T-cell (primary cell): ENCODE measurements at regions not wholly inside any gene's neighbourhood (a gene's known extent, or its start where the extent isn't known, plus 50 kb on each side); places are given as distances from the start of the nearest gene placed in this dataset.

Source experiments
- ATAC-seq, 4 experiments: fragments of 200-7000 bp in 3 of 4; fragments of 150-1000 bp in 1 of 4; cut with Tn5 transposase; replicated peaks in 1 of 4; 1 replicate in 3 of 4; 2 replicates in 1 of 4; pipeline ENCODE4 v1.10.0; 2021; ENCODE audit warnings: moderate library complexity in 3 of 4, mild to moderate bottlenecking in 2 of 4, moderate number of reproducible peaks in 1 of 4
- CTCF ChIA-PET, 2 donors: fragments of 300-600 bp; sonication (Branson Sonifier 250); formaldehyde crosslinking; loops; one replicate each; lab custom pipeline; 2022; ENCODE audit warnings: antibody characterized with exemption in 2 of 2; lab: Charles Lee
- POLR2A ChIA-PET, 2 donors: fragments of 300-600 bp; sonication (Branson Sonifier 250); formaldehyde crosslinking; loops; one replicate each; lab custom pipeline; 2022; ENCODE audit warnings: antibody characterized with exemption in 2 of 2; lab: Charles Lee
- DNase-seq, 35 experiments: peaks; one replicate each; pipeline versions ENCODE4 v3.0.0 to v3.0.0-alpha.2; 2013 to 2023
- H3K27ac ChIP-seq: one replicate; pipeline ENCODE4 v1.5.1; 2013; ENCODE audit warnings: low read length
- H3K27me3 ChIP-seq, 2 experiments: replicated peaks in 1 of 2; 1 replicate in 1 of 2; 2 replicates in 1 of 2; pipeline versions ENCODE4 v1.6.1 to v1.7.0; 2013; ENCODE audit warnings: low read length in 1 of 2, mixed read lengths in 1 of 2; ENCODE audit not compliant: control insufficient read depth in 2 of 2, insufficient read depth in 2 of 2; ENCODE audit errors: extremely low read depth in 1 of 2
- H3K36me3 ChIP-seq, 2 donors: 1 replicate in 1 of 2; 2 replicates in 1 of 2; pipeline versions ENCODE4 v1.6.1 to v1.7.0; 2013; ENCODE audit warnings: low read length in 1 of 2; ENCODE audit not compliant: control insufficient read depth in 2 of 2, insufficient read depth in 1 of 2; ENCODE audit errors: extremely low read depth in 1 of 2
- H3K4me1 ChIP-seq, 2 experiments: 1 replicate in 1 of 2; 2 replicates in 1 of 2; pipeline versions ENCODE4 v1.6.1 to v1.7.0; 2013; ENCODE audit warnings: low read length in 2 of 2, mixed read lengths in 1 of 2; ENCODE audit not compliant: insufficient read depth in 2 of 2, control insufficient read depth in 1 of 2; ENCODE audit errors: extremely low read depth in 1 of 2
- H3K4me3 ChIP-seq, 2 donors: 1 replicate in 1 of 2; 2 replicates in 1 of 2; pipeline versions ENCODE4 v1.5.1 to v1.7.0; 2013; ENCODE audit warnings: mild to moderate bottlenecking in 2 of 2, low read length in 1 of 2, moderate library complexity in 1 of 2; ENCODE audit not compliant: control insufficient read depth in 1 of 2; ENCODE audit errors: extremely low read depth in 1 of 2
- H3K9me3 ChIP-seq: 2 replicates; pipeline ENCODE4 v1.7.0; 2013
- H3K27ac Mint-ChIP-seq, 2 donors: one replicate each; pipeline ENCODE4 v1.8.0; 2020 to 2021; ENCODE audit warnings: mild to moderate bottlenecking in 2 of 2, mixed read lengths in 2 of 2
- H3K27me3 Mint-ChIP-seq, 2 donors: one replicate each; pipeline ENCODE4 v1.8.0; 2021 to 2022; ENCODE audit warnings: mixed read lengths in 2 of 2
- H3K36me3 Mint-ChIP-seq: one replicate; pipeline ENCODE4 v1.8.0; 2021; ENCODE audit warnings: mixed read lengths
- H3K4me1 Mint-ChIP-seq, 3 donors: one replicate each; pipeline ENCODE4 v1.8.0; 2020 to 2022; ENCODE audit warnings: mixed read lengths in 3 of 3, mild to moderate bottlenecking in 1 of 3
- H3K4me3 Mint-ChIP-seq, 3 donors: one replicate each; pipeline ENCODE4 v1.8.0; 2020 to 2022; ENCODE audit warnings: mild to moderate bottlenecking in 3 of 3, mixed read lengths in 3 of 3, moderate library complexity in 3 of 3
- H3K9me3 Mint-ChIP-seq, 3 donors: one replicate each; pipeline ENCODE4 v1.8.0; 2020 to 2022; ENCODE audit warnings: mixed read lengths in 3 of 3
- WGBS: methylation state at CpG from one replicate; pipeline ENCODE4 v1.1.5; 2013; ENCODE audit warnings: missing lambda C conversion rate; ENCODE audit not compliant: insufficient coverage; 5-methylcytosine and 5-hydroxymethylcytosine counted together

DNA sequence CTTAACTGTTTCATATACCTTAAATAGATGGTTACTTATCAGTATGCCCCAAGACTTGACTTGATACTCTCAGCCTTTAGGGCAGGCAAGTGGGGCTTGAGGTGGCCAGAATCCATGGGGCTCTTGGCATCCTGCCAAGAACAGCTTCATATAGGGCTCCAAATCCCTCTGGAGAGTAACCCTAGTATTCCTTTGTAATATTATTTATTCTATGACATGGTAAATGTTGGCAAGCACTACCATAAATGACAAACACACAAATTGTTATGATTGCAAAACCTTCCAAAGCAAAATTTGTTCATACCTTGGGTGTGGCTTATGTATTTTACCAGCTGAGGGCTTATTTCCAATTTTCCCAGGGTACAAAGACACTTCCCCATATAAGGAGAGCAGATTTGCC, 257.4 kb upstream of the TRPC7 start:
- no peak for DNase-seq
- H3K4me1 Mint-ChIP-seq = no peaks in the 10 kb centered on the region
- Histone ChIP-seq H3K36me3 (no peaks in the 10 kb centered on the region), H3K4me3 (no peak overlapping the region), H3K9me3 (no peaks in the 10 kb centered on the region), H3K27ac (no peak overlapping the region), H3K4me1 (no peaks in the 10 kb centered on the region), H3K27me3 (no peaks in the 10 kb centered on the region)
- H3K27ac Mint-ChIP-seq = no peak overlapping the region
- CTCF ChIA-PET = no interaction called here
- no peak for ATAC-seq
- H3K36me3 Mint-ChIP-seq = no peaks in the 10 kb centered on the region
- H3K4me3 Mint-ChIP-seq = no peak overlapping the region
- peaks cover 0 to 2% (median 0%) of the 10 kb centered on the region in 3 donors for H3K9me3 Mint-ChIP-seq
- POLR2A ChIA-PET = no interaction called here
- no peaks in the 10 kb centered on the region for H3K27me3 Mint-ChIP-seq

DNA sequence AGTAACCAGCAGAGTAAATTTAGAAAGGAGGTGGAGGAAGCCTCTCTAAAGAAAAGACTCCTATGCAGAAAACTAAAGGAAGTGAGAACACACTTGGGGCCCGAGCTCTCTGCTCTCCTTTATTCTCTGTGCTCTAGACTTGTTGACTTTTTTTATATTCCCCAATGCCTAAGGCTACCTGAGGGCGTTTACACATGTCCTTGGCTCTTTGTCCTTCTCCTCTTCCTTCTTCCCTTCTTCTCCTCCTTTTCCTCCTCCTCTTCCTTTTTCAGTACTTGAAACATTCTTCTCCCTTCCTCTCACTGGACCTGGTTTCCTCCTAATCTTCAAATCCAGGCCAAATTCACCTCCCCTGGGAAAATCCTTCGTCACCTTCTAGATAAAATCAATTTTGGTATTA, 256.4 kb upstream of the TRPC7 start:
- CTCF ChIA-PET = no interaction called here
- Histone ChIP-seq H3K9me3 (no peaks in the 10 kb centered on the region), H3K27me3 (no peaks in the 10 kb centered on the region), H3K4me1 (no peaks in the 10 kb centered on the region), H3K36me3 (no peaks in the 10 kb centered on the region), H3K4me3 (no peak overlapping the region), H3K27ac (no peak overlapping the region)
- DNase-seq (no peak), ATAC-seq (no peak)
- Mint-ChIP-seq H3K9me3 (no peaks in the 10 kb centered on the region), H3K27ac (no peak overlapping the region), H3K4me3 (no peak overlapping the region), H3K36me3 (no peaks in the 10 kb centered on the region), H3K27me3 (no peaks in the 10 kb centered on the region), H3K4me1 (no peaks in the 10 kb centered on the region)
- 21% methylated on average over 2 of the region's 3 CpGs for WGBS
- POLR2A ChIA-PET = no interaction called here

DNA sequence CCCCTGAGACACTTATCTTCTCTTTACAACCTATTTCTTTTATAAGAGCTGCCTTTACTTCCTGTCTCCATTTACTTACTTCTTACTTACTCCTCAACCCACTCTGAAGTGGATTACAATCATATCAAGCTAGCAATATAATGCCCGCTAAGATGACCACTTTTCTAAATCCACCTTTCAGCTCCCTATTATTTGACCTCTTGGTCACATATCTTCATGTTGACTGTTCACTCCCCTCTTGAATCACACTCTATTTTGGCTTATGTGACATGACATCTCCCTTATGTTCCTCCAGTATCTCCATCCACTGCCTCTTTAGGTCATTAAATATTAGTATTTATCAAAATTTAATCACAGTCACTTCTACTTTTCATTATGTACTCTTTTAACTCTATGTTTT, 255.3 kb upstream of the TRPC7 start:
- no peaks in the 10 kb centered on the region for H3K36me3 Mint-ChIP-seq
- ChIA-PET POLR2A (no interaction called here), CTCF (no interaction called here)
- Histone ChIP-seq H3K4me3 (no peak overlapping the region), H3K36me3 (no peaks in the 10 kb centered on the region), H3K9me3 (no peaks in the 10 kb centered on the region), H3K4me1 (no peaks in the 10 kb centered on the region), H3K27ac (no peak overlapping the region), H3K27me3 (no peaks in the 10 kb centered on the region)
- H3K27me3 Mint-ChIP-seq = no peaks in the 10 kb centered on the region
- no peak overlapping the region for H3K4me3 Mint-ChIP-seq
- no peaks in the 10 kb centered on the region for H3K9me3 Mint-ChIP-seq
- H3K27ac Mint-ChIP-seq = no peak overlapping the region
- WGBS = 100% methylated on average over 1 of the region's 1 CpG
- ATAC-seq = no peak
- DNase-seq = no peak
- no peaks in the 10 kb centered on the region for H3K4me1 Mint-ChIP-seq

DNA sequence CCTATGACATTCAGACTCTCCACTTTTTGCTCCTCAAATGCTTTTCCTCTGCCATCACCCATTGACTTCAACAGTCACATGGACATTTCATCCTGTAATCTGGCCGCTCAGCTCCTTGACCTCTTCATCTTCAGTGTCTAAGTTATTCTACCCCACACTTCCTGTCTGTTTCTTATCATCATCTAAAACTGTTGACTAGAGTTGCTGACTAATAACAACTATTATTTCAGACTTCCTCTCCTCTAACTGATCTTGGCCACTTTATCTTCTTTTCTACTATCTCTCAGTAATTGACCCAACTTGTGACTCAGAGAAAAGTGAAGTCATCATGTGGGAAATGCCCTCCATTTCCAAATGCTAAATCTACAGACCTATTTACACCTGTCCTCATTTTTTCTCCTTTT, 254.7 kb upstream of the TRPC7 start:
- 0% methylated on average over 1 of the region's 1 CpG for WGBS
- Mint-ChIP-seq H3K27me3 (no peaks in the 10 kb centered on the region), H3K36me3 (no peaks in the 10 kb centered on the region), H3K27ac (no peak overlapping the region), H3K4me1 (no peaks in the 10 kb centered on the region), H3K4me3 (no peak overlapping the region), H3K9me3 (no peaks in the 10 kb centered on the region)
- Histone ChIP-seq H3K27me3 (no peaks in the 10 kb centered on the region), H3K9me3 (no peaks in the 10 kb centered on the region), H3K4me3 (no peak overlapping the region), H3K27ac (no peak overlapping the region), H3K4me1 (no peaks in the 10 kb centered on the region), H3K36me3 (no peaks in the 10 kb centered on the region)
- DNase-seq (no peak), ATAC-seq (no peak)
- POLR2A ChIA-PET = no interaction called here
- CTCF ChIA-PET = no interaction called here

DNA sequence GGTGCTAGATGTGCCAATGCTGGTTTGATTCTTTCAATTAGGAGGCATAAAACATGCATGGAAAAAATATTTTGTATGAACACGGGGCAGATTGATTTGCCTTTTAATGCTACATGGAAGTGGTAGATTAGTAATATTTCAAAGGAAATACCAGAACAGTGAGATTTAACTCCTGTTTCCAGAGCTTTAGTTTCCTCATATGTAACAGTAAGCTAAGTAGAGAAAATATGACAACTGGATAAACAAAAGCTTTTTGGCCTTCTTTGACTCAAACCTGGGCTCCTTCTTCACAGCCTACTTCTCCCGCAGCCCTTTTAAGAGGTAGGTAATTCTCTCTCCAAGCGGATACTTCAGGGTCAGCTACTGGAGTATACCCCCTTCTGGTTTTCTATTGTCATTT, 254.2 kb upstream of the TRPC7 start:
- no peak for ATAC-seq
- Mint-ChIP-seq H3K27ac (no peak overlapping the region), H3K36me3 (no peaks in the 10 kb centered on the region), H3K27me3 (no peaks in the 10 kb centered on the region), H3K9me3 (no peaks in the 10 kb centered on the region), H3K4me3 (no peak overlapping the region), H3K4me1 (no peaks in the 10 kb centered on the region)
- POLR2A ChIA-PET = no interaction called here
- Histone ChIP-seq H3K4me1 (no peaks in the 10 kb centered on the region), H3K4me3 (no peak overlapping the region), H3K27ac (no peak overlapping the region), H3K36me3 (no peaks in the 10 kb centered on the region), H3K27me3 (no peaks in the 10 kb centered on the region), H3K9me3 (no peaks in the 10 kb centered on the region)
- no peak for DNase-seq
- WGBS = no CpG with 5 or more reads among the region's 3 CpGs
- CTCF ChIA-PET = no interaction called here

DNA sequence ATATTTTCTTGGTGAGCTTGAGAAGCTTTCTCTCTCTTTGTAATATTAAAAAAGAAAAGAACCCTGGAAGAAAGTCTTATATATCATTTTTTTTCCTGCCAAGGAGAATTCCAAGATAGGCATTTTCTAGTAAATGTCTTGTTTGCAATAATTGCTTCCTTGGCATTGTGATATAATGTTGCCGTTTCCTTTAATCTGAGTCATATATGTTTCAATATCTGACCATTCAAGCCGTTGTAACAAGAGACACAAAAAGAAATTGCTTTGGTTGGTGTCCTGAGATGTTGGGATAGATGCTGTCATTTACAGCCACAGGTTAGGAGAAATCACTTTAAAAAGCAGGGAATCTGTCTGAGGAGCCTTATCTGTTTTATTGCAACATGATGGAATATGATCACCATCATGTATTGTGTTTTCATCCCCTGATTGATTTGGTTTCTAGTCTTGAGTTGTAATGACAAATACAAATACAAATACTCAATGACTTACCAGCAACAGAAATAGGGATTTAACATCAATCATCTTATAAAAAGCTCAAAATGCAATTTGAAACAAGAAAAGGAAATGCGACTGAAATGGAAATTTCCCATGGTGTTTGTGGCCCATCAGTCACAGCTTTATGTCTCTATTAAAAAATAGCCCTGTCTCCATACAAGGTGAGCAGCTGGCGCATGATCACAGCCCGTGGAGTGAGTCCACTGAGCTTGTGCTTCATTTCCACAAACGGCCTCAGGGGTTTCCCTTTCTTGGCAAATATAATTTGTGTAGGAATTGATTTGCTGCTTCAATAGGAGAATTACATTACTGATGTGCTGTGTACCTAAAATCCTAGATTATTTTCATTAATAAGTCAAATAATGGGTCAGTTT, 250.1 kb upstream of the TRPC7 start:
- peaks cover 0 to 10% (median 7%) of the 10 kb centered on the region in 3 donors for H3K9me3 Mint-ChIP-seq
- no peak overlapping the region for H3K27ac ChIP-seq
- POLR2A ChIA-PET = no interaction called here

DNA sequence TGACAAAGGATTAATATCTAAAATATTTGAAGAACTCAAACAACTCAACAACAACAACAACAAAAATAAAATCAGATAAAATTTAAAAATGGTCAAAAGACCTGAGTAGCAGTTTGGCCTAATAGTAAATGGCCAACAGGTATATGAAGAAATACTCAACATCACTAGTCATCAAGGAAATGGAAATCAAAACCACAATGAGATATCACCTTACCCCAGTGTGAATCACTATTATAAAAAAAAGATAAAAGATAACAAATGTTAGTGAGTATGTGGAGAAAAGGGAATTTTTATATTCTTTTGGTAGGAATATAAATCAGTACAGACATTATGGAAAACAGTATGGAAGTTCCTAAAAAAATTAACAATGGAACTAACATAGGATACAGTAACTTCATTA, 247.9 kb upstream of the TRPC7 start:
- Mint-ChIP-seq H3K4me3 (no peak overlapping the region), H3K27ac (no peak overlapping the region), H3K9me3 (peaks cover 0 to 19% (median 7%) of the 10 kb centered on the region in 3 donors), H3K27me3 (no peaks in the 10 kb centered on the region), H3K4me1 (no peaks in the 10 kb centered on the region), H3K36me3 (no peaks in the 10 kb centered on the region)
- ATAC-seq = no peak
- DNase-seq = no peak
- Histone ChIP-seq H3K4me3 (no peak overlapping the region), H3K27ac (no peak overlapping the region), H3K36me3 (no peaks in the 10 kb centered on the region), H3K27me3 (no peaks in the 10 kb centered on the region), H3K9me3 (no peaks in the 10 kb centered on the region), H3K4me1 (no peaks in the 10 kb centered on the region)
- POLR2A ChIA-PET = no interaction called here
- CTCF ChIA-PET = no interaction called here

More for the DNA sequence above, 250.1 kb upstream of the TRPC7 start:
- Histone ChIP-seq H3K4me3 (no peak overlapping the region), H3K27me3 (no peaks in the 10 kb centered on the region), H3K4me1 (no peaks in the 10 kb centered on the region), H3K36me3 (no peaks in the 10 kb centered on the region), H3K9me3 (no peaks in the 10 kb centered on the region)
- CTCF ChIA-PET = no interaction called here
- Mint-ChIP-seq H3K4me1 (no peaks in the 10 kb centered on the region), H3K27me3 (no peaks in the 10 kb centered on the region), H3K4me3 (no peak overlapping the region), H3K27ac (no peak overlapping the region), H3K36me3 (no peaks in the 10 kb centered on the region)
- DNase-seq = no peak
- ATAC-seq = no peak
- 100% methylated on average over 1 of the region's 6 CpGs for WGBS
